KMS-11 (cell line): ENCODE measurements at regions not wholly inside any gene's neighbourhood (a gene's known extent, or its start where the extent isn't known, plus 50 kb on each side); places are given as distances from the start of the nearest gene placed in this dataset.

Source experiments
- H2AFZ ChIP-seq: fragments of 200-600 bp; sonication (generic); 2 replicates; pipeline ENCODE4 v1.6.1; 2016; ENCODE audit warnings: antibody characterized with exemption, mixed run types, low read depth
- H3K27ac ChIP-seq: fragments of 200-600 bp; sonication (generic); 2 replicates; pipeline ENCODE4 v1.6.1; 2016; ENCODE audit warnings: mild to moderate bottlenecking, mixed run types
- H3K27me3 ChIP-seq: fragments of 200-600 bp; sonication (generic); 2 replicates; pipeline ENCODE4 v1.6.1; 2017; ENCODE audit warnings: mild to moderate bottlenecking, low read depth, mixed run types, moderate library complexity; ENCODE audit not compliant: insufficient read depth
- H3K36me3 ChIP-seq: fragments of 200-600 bp; sonication (generic); 2 replicates; pipeline ENCODE4 v1.6.1; 2017; ENCODE audit warnings: mild to moderate bottlenecking, mixed run types; ENCODE audit not compliant: insufficient read depth
- H3K4me1 ChIP-seq: fragments of 200-600 bp; sonication (generic); 2 replicates; pipeline ENCODE4 v1.6.1; 2016; ENCODE audit warnings: mild to moderate bottlenecking, low read depth, mixed run types; ENCODE audit not compliant: poor library complexity, severe bottlenecking
- H3K4me2 ChIP-seq: fragments of 200-600 bp; sonication (generic); 2 replicates; pipeline ENCODE4 v1.7.0; 2016; ENCODE audit warnings: mild to moderate bottlenecking, mixed run types
- H3K4me3 ChIP-seq: fragments of 200-600 bp; sonication (generic); IDR thresholded peaks from 2 replicates; pipeline ENCODE4 v1.6.1; 2017; ENCODE audit warnings: low read depth, low read length, mixed read lengths; ENCODE audit not compliant: insufficient read depth
- H3K79me2 ChIP-seq: fragments of 200-600 bp; sonication (generic); 2 replicates; pipeline ENCODE4 v1.6.1; 2016; ENCODE audit warnings: low read depth, mixed run types; ENCODE audit not compliant: insufficient read depth
- H3K9ac ChIP-seq: fragments of 200-600 bp; sonication (generic); 2 replicates; pipeline ENCODE4 v1.6.1; 2016; ENCODE audit warnings: mild to moderate bottlenecking, mixed run types
- H4K20me1 ChIP-seq: fragments of 200-600 bp; sonication (generic); 2 replicates; pipeline ENCODE4 v1.6.1; 2016; ENCODE audit warnings: mild to moderate bottlenecking, mixed run types; ENCODE audit not compliant: insufficient read depth
- TF ChIP-seq, protein P1 (sequence below): fragments of 200-600 bp; sonication (generic); conservative IDR thresholded peaks from 2 replicates; pipeline ENCODE4 v1.6.1; 2017; ENCODE audit warnings: low read depth, mild to moderate bottlenecking, antibody characterized with exemption, low read length, moderate library complexity, mixed read lengths

DNA sequence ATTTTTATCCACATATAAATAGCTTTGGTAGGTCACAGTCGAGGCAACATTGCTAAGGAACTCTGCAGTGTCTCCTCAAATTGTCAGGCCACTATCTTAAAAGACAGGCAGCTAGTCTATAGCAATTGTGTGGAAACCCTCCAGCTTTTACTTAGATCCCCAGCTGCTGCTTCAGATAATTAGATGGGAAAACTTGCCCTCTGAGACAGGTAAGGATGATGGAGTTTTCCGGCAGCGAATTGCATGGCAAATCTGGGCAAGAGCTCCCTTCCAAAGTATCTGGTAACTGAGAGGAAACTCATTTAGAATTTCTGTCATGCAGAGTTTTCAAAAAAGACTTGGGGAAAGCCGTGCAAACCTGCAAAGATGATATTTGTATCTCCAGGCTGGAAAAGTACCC lies 886.2 kb downstream of the UQCRFS1 start:
- Histone ChIP-seq H3K79me2 (no peaks in the 10 kb centered on the region), H3K27ac (no peak overlapping the region), H3K9ac (no peak overlapping the region), H3K4me2 (no peak overlapping the region), H3K27me3 (no peaks in the 10 kb centered on the region), H2AFZ (no peak overlapping the region), H3K36me3 (no peaks in the 10 kb centered on the region), H4K20me1 (no peaks in the 10 kb centered on the region), H3K4me1 (no peaks in the 10 kb centered on the region), H3K4me3 (no peak overlapping the region)
- TF ChIP-seq, protein P1, sequence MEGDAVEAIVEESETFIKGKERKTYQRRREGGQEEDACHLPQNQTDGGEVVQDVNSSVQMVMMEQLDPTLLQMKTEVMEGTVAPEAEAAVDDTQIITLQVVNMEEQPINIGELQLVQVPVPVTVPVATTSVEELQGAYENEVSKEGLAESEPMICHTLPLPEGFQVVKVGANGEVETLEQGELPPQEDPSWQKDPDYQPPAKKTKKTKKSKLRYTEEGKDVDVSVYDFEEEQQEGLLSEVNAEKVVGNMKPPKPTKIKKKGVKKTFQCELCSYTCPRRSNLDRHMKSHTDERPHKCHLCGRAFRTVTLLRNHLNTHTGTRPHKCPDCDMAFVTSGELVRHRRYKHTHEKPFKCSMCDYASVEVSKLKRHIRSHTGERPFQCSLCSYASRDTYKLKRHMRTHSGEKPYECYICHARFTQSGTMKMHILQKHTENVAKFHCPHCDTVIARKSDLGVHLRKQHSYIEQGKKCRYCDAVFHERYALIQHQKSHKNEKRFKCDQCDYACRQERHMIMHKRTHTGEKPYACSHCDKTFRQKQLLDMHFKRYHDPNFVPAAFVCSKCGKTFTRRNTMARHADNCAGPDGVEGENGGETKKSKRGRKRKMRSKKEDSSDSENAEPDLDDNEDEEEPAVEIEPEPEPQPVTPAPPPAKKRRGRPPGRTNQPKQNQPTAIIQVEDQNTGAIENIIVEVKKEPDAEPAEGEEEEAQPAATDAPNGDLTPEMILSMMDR: no peak

DNA sequence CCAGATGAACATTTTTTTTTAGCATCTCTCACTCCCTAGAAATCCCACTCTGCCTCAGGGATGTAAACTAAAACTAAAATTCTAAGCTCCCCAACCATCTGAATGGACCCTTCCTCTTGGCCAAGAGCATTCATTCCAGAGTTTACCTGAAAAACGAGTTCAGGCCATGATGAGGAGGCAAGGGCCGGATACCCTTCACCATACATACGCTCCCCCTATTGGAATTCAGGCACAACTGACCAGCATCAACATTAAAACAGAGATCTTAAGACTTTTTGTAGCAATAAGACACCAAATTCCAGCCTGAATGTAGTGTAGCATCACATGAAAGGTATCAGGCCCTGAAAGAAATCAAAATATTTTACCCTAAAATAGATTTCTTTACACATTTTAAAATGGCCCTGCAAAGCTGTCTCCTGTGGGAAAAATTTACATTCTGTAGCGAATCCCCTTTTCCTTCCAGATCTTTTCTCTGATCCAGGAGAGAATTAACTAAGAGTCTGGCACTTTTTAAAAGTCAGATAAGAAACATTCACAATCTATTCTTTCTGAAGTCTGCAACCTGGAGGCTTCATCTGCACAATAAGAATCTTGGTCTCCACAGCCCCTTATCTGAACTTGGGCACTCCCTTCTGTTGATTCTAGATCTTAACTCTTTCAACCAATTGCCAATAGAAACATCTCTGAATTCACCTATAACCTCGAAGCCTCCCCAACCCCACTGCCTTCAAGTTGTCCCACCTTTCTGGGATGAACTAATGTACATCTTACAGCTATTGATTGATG lies 888.5 kb downstream of the UQCRFS1 start:
- TF ChIP-seq, protein P1: no peak
- no peak overlapping the region for H2AFZ ChIP-seq
- no peaks in the 10 kb centered on the region for H3K4me1 ChIP-seq
- no peak overlapping the region for H3K27ac ChIP-seq
- no peaks in the 10 kb centered on the region for H3K27me3 ChIP-seq
- no peak overlapping the region for H3K4me2 ChIP-seq
- no peaks in the 10 kb centered on the region for H3K79me2 ChIP-seq
- no peaks in the 10 kb centered on the region for H4K20me1 ChIP-seq
- no peaks in the 10 kb centered on the region for H3K36me3 ChIP-seq
- no peak overlapping the region for H3K4me3 ChIP-seq
- H3K9ac ChIP-seq: no peak overlapping the region

GRCh38 chr19:28322945-28323344 lies 890.0 kb downstream of the UQCRFS1 start:
- Histone ChIP-seq H3K27me3 (no peaks in the 10 kb centered on the region), H3K79me2 (no peaks in the 10 kb centered on the region), H4K20me1 (no peaks in the 10 kb centered on the region), H3K4me1 (no peaks in the 10 kb centered on the region), H3K4me3 (no peak overlapping the region), H3K9ac (no peak overlapping the region), H3K36me3 (no peaks in the 10 kb centered on the region), H2AFZ (no peak overlapping the region), H3K27ac (no peak overlapping the region), H3K4me2 (no peak overlapping the region)
- TF ChIP-seq, protein P1: no peak

DNA sequence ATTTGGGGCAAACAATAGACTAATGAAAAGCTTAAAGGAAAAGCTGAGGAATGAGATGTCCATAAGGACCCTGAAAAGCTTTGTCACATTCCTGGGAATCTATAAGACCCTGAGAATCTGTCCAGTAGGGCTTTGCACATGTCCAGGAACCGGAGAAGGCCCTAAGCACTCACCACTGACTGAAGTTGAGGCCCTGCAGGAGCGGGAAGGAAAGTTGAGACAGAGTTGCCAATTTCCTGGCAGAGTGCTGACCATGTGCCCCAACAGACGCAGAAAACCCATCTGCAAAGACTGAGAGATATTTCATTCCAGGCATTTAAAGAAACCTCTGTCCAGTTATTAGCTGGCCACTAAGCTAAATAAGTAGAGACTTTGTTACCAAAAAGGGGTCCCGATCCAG lies 890.5 kb downstream of the UQCRFS1 start:
- Histone ChIP-seq H3K36me3 (no peaks in the 10 kb centered on the region), H3K79me2 (no peaks in the 10 kb centered on the region), H3K27ac (no peak overlapping the region), H3K9ac (no peak overlapping the region), H3K4me3 (no peak overlapping the region), H3K4me1 (no peaks in the 10 kb centered on the region), H2AFZ (no peak overlapping the region), H3K4me2 (no peak overlapping the region), H4K20me1 (no peaks in the 10 kb centered on the region), H3K27me3 (no peaks in the 10 kb centered on the region)
- TF ChIP-seq, protein P1: no peak
